Hepatocyte (in vitro differentiated cells): ENCODE measurements at regions not wholly inside any gene's neighbourhood (a gene's known extent, or its start where the extent isn't known, plus 50 kb on each side); places are given as distances from the start of the nearest gene placed in this dataset.

Source experiments
- DNase-seq: peaks from one replicate; pipeline ENCODE4 v3.0.0-alpha.2; 2016; ENCODE audit warnings: low spot score
- H2AFZ ChIP-seq: fragments of 200-600 bp; sonication (generic); 2 replicates; pipeline ENCODE4 v1.6.0; 2016; ENCODE audit warnings: antibody characterized with exemption, mild to moderate bottlenecking
- H3K27ac ChIP-seq: fragments of 200-600 bp; sonication (generic); 2 replicates; pipeline ENCODE4 v1.5.1; 2016; ENCODE audit warnings: mild to moderate bottlenecking
- H3K27me3 ChIP-seq: fragments of 200-600 bp; sonication (generic); 2 replicates; pipeline ENCODE4 v1.6.1; 2016
- H3K36me3 ChIP-seq: fragments of 200-600 bp; sonication (generic); replicated peaks from 2 replicates; pipeline ENCODE4 v1.5.1; 2016; ENCODE audit warnings: low read depth; ENCODE audit not compliant: insufficient read depth
- H3K4me1 ChIP-seq: fragments of 200-600 bp; sonication (generic); 2 replicates; pipeline ENCODE4 v1.5.1; 2016; ENCODE audit warnings: mild to moderate bottlenecking, moderate library complexity; ENCODE audit not compliant: insufficient read depth
- H3K4me2 ChIP-seq: fragments of 200-600 bp; sonication (generic); 2 replicates; pipeline ENCODE4 v1.6.0; 2016
- H3K4me3 ChIP-seq: fragments of 200-600 bp; sonication (generic); 2 replicates; pipeline ENCODE4 v1.5.1; 2016; ENCODE audit warnings: mild to moderate bottlenecking
- H3K79me2 ChIP-seq: fragments of 200-600 bp; sonication (generic); 2 replicates; pipeline ENCODE4 v1.6.0; 2017; ENCODE audit warnings: mild to moderate bottlenecking
- H3K9me2 ChIP-seq: fragments of 200-600 bp; sonication (generic); replicated peaks from 2 replicates; pipeline ENCODE4 v1.6.0; 2017; ENCODE audit warnings: mild to moderate bottlenecking; ENCODE audit not compliant: insufficient read depth
- H3K9me3 ChIP-seq: fragments of 200-600 bp; sonication (generic); 2 replicates; pipeline ENCODE4 v1.5.1; 2016; ENCODE audit warnings: low read depth, mild to moderate bottlenecking
- H4K20me1 ChIP-seq: fragments of 200-600 bp; sonication (generic); 2 replicates; pipeline ENCODE4 v1.6.0; 2016; ENCODE audit warnings: mild to moderate bottlenecking; ENCODE audit not compliant: insufficient read depth, poor library complexity, severe bottlenecking
- CTCF ChIP-seq: fragments of 200-600 bp; sonication (generic); IDR thresholded peaks from 2 replicates; pipeline ENCODE4 v1.5.1; 2016; ENCODE audit warnings: antibody characterized with exemption, mild to moderate bottlenecking; ENCODE audit not compliant: poor library complexity
- EZH2 ChIP-seq: fragments of 200-600 bp; sonication (generic); IDR thresholded peaks from 2 replicates; pipeline ENCODE4 v1.6.1; 2016; ENCODE audit warnings: antibody characterized with exemption, mild to moderate bottlenecking, borderline replicate concordance
- EZH2phosphoT487 ChIP-seq: fragments of 200-600 bp; sonication (generic); IDR thresholded peaks from one replicate; pipeline ENCODE4 v1.6.1; 2018; ENCODE audit warnings: antibody characterized with exemption, mild to moderate bottlenecking, low read depth, moderate library complexity; ENCODE audit not compliant: unreplicated experiment, severe bottlenecking
- WGBS: methylation state at CpG from one replicate; pipeline ENCODE4 v1.1.6; 2016; ENCODE audit warnings: low lambda C conversion rate; ENCODE audit errors: missing lambda C conversion rate; 5-methylcytosine and 5-hydroxymethylcytosine counted together

- no peaks in the 10 kb centered on the region for H4K20me1 ChIP-seq
- H3K4me2 ChIP-seq: no peak overlapping the region
- no peaks in the 10 kb centered on the region for H3K79me2 ChIP-seq
- no peaks in the 10 kb centered on the region for H3K27me3 ChIP-seq
- no peaks in the 10 kb centered on the region for H3K4me1 ChIP-seq
- H3K36me3 ChIP-seq: no peaks in the 10 kb centered on the region
- H2AFZ ChIP-seq: no peak overlapping the region
- WGBS: 89% methylated on average over 1 of the region's 1 CpG
- H3K9me2 ChIP-seq: no peaks in the 10 kb centered on the region
- DNase-seq: no peak
- no peak overlapping the region for H3K4me3 ChIP-seq
- no peak overlapping the region for H3K27ac ChIP-seq
- no peak for TF ChIP-seq EZH2
- TF ChIP-seq EZH2phosphoT487: no peak
- TF ChIP-seq CTCF: no peak
- H3K9me3 ChIP-seq: no peaks in the 10 kb centered on the region
Measured at GRCh38 chr3:161691677-161692076, 195.1 kb downstream of the OTOL1 start.

GRCh38 chr3:161694682-161695564 is 198.3 kb downstream of the OTOL1 start:
- no peaks in the 10 kb centered on the region for H3K9me2 ChIP-seq
- H3K4me2 ChIP-seq: no peak overlapping the region
- DNase-seq: no peak
- H3K4me3 ChIP-seq: no peak overlapping the region
- no peaks in the 10 kb centered on the region for H3K36me3 ChIP-seq
- H3K4me1 ChIP-seq: no peaks in the 10 kb centered on the region
- no peaks in the 10 kb centered on the region for H3K27me3 ChIP-seq
- TF ChIP-seq CTCF (no peak), EZH2 (no peak)
- no peak overlapping the region for H3K27ac ChIP-seq
- H3K9me3 ChIP-seq: no peaks in the 10 kb centered on the region
- no peaks in the 10 kb centered on the region for H4K20me1 ChIP-seq
- no peaks in the 10 kb centered on the region for H3K79me2 ChIP-seq
- 60% methylated on average over 5 of the region's 5 CpGs for WGBS
- H2AFZ ChIP-seq: no peak overlapping the region

- Histone ChIP-seq H3K9me2 (no peaks in the 10 kb centered on the region), H3K27ac (no peak overlapping the region), H3K4me3 (no peak overlapping the region), H3K4me2 (no peak overlapping the region), H2AFZ (no peak overlapping the region), H3K9me3 (no peaks in the 10 kb centered on the region), H4K20me1 (no peaks in the 10 kb centered on the region), H3K4me1 (no peaks in the 10 kb centered on the region), H3K79me2 (no peaks in the 10 kb centered on the region), H3K27me3 (no peaks in the 10 kb centered on the region), H3K36me3 (no peaks in the 10 kb centered on the region)
- WGBS: 77% methylated on average over 1 of the region's 1 CpG
- DNase-seq: no peak
- TF ChIP-seq EZH2phosphoT487: no peak
- TF ChIP-seq EZH2: no peak
- no peak for TF ChIP-seq CTCF
Measured at GRCh38 chr3:161695811-161696210, 199.2 kb downstream of the OTOL1 start.
